Fibroblast of lung (primary cell): ENCODE measurements at regions not wholly inside any gene's neighbourhood (a gene's known extent, or its start where the extent isn't known, plus 50 kb on each side); places are given as distances from the start of the nearest gene placed in this dataset.

Experiments used
- DNase-seq, 2 donors: peaks; one replicate each; pipeline versions ENCODE4 v3.0.0 to v3.0.0-alpha.2; 2010; ENCODE audit warnings: low read depth in 2 of 2
- H2AFZ ChIP-seq: 2 replicates; pipeline ENCODE4 v1.5.1; 2012; ENCODE audit warnings: low read length, control low read depth, inconsistent platforms
- H3K27ac ChIP-seq: 2 replicates; pipeline ENCODE4 v1.5.1; 2011; ENCODE audit warnings: low read length, control low read depth; ENCODE audit not compliant: insufficient read depth
- H3K27me3 ChIP-seq: 2 replicates; pipeline ENCODE4 v1.5.1; 2011; ENCODE audit warnings: mild to moderate bottlenecking, low read length; ENCODE audit not compliant: control insufficient read depth, insufficient read depth
- H3K36me3 ChIP-seq: 2 replicates; pipeline ENCODE4 v1.5.1; 2011; ENCODE audit warnings: low read length; ENCODE audit not compliant: control insufficient read depth, insufficient read depth
- H3K4me1 ChIP-seq: 2 replicates; pipeline ENCODE4 v1.5.1; 2011; ENCODE audit warnings: low read length; ENCODE audit not compliant: control insufficient read depth, insufficient read depth; ENCODE audit errors: extremely low read depth
- H3K4me2 ChIP-seq: 2 replicates; pipeline ENCODE4 v1.5.1; 2011; ENCODE audit warnings: low read length, control low read depth; ENCODE audit not compliant: insufficient read depth; ENCODE audit errors: extremely low read depth
- H3K4me3 ChIP-seq, 4 experiments: fragments of 200-600 bp in 1 of 4; sonication (generic) in 1 of 4; replicated peaks in 1 of 4; 2 replicates each; pipeline ENCODE4 v1.5.1; 2011 to 2016; ENCODE audit warnings: low read length in 4 of 4, low read depth in 3 of 4, mild to moderate bottlenecking in 3 of 4, control low read depth in 2 of 4, inconsistent platforms in 1 of 4, mixed read lengths in 1 of 4; ENCODE audit not compliant: insufficient read depth in 1 of 4; ENCODE audit errors: control extremely low read depth in 1 of 4
- H3K79me2 ChIP-seq: 2 replicates; pipeline ENCODE4 v1.5.1; 2012; ENCODE audit warnings: mild to moderate bottlenecking, low read length, inconsistent platforms; ENCODE audit not compliant: control insufficient read depth, insufficient read depth
- H3K9ac ChIP-seq: 2 replicates; pipeline ENCODE4 v1.5.1; 2011; ENCODE audit warnings: mild to moderate bottlenecking, low read length, control low read depth; ENCODE audit not compliant: insufficient read depth
- H3K9me3 ChIP-seq: 2 replicates; pipeline ENCODE4 v1.5.1; 2012; ENCODE audit warnings: low read depth, low read length; ENCODE audit not compliant: control insufficient read depth, insufficient read depth
- H4K20me1 ChIP-seq: 2 replicates; pipeline ENCODE4 v1.5.1; 2011; ENCODE audit warnings: low read length; ENCODE audit not compliant: control insufficient read depth, insufficient read depth; ENCODE audit errors: extremely low read depth
- CTCF ChIP-seq, 2 donors: IDR thresholded peaks in 1 of 2; conservative IDR thresholded peaks in 1 of 2; 1 replicate in 1 of 2; 2 replicates in 1 of 2; pipeline ENCODE4 v1.5.1; 2011 to 2012; ENCODE audit warnings: low read length in 2 of 2, control low read depth in 1 of 2, inconsistent platforms in 1 of 2, low read depth in 1 of 2, mild to moderate bottlenecking in 1 of 2
- EZH2 ChIP-seq: IDR thresholded peaks from 2 replicates; pipeline ENCODE4 v1.5.1; 2012; ENCODE audit warnings: low read length, control low read depth, mild to moderate bottlenecking; ENCODE audit errors: missing control alignments

GRCh38 chr20:6709910-6710595 lies 57.4 kb upstream of the BMP2 start:
- Histone ChIP-seq H3K27ac (no peak overlapping the region), H4K20me1 (no peaks in the 10 kb centered on the region), H3K4me2 (peak overlapping the region; percentile 30), H3K4me1 (peaks cover 16% of the 10 kb centered on the region), H3K27me3 (no peaks in the 10 kb centered on the region), H2AFZ (no peak overlapping the region), H3K9ac (no peak overlapping the region), H3K9me3 (no peaks in the 10 kb centered on the region), H3K36me3 (no peaks in the 10 kb centered on the region), H3K4me3 (no peak overlapping the region), H3K79me2 (no peaks in the 10 kb centered on the region)
- no peak for TF ChIP-seq EZH2
- TF ChIP-seq CTCF (conservative IDR thresholded peaks at IDR 0.05 in 1 of 2, IDR thresholded peaks at IDR 0.05 in 1 of 2; ENCODE audit: low read depth in 1 of 2, low read length in 2 of 2): no peak
- peak in 1 of 2 donors; percentile 50 for DNase-seq

GRCh38 chr20:6708010-6708409 lies 59.5 kb upstream of the BMP2 start:
- Histone ChIP-seq H3K36me3 (no peaks in the 10 kb centered on the region), H3K4me1 (peaks cover 26% of the 10 kb centered on the region), H3K9ac (no peak overlapping the region), H4K20me1 (no peaks in the 10 kb centered on the region), H3K4me3 (no peak overlapping the region), H3K4me2 (peak overlapping the region; percentile 1), H3K27me3 (no peaks in the 10 kb centered on the region), H3K9me3 (no peaks in the 10 kb centered on the region), H3K79me2 (no peaks in the 10 kb centered on the region), H2AFZ (peak overlapping the region; percentile 46), H3K27ac (peak overlapping the region; percentile 29)
- TF ChIP-seq CTCF (conservative IDR thresholded peaks at IDR 0.05 in 1 of 2, IDR thresholded peaks at IDR 0.05 in 1 of 2; ENCODE audit: low read depth in 1 of 2, low read length in 2 of 2): no peak
- no peak for TF ChIP-seq EZH2
- DNase-seq: peak; percentile 80 to 89

- H3K4me2 ChIP-seq: no peak overlapping the region
- no peak overlapping the region for H3K9ac ChIP-seq
- TF ChIP-seq EZH2 (no peak), CTCF (conservative IDR thresholded peaks at IDR 0.05 in 1 of 2, IDR thresholded peaks at IDR 0.05 in 1 of 2; ENCODE audit: low read depth in 1 of 2, low read length in 2 of 2) (no peak)
- peak in 1 of 2 donors; percentile 31 for DNase-seq
- no peaks in the 10 kb centered on the region for H3K36me3 ChIP-seq
- no peaks in the 10 kb centered on the region for H4K20me1 ChIP-seq
- no peak overlapping the region for H3K4me3 ChIP-seq
- peaks cover 26% of the 10 kb centered on the region for H3K4me1 ChIP-seq
- peak overlapping the region; percentile 46 for H2AFZ ChIP-seq
- no peaks in the 10 kb centered on the region for H3K79me2 ChIP-seq
- no peaks in the 10 kb centered on the region for H3K9me3 ChIP-seq
- no peaks in the 10 kb centered on the region for H3K27me3 ChIP-seq
- H3K27ac ChIP-seq: peak overlapping the region; percentile 29
These were observed 60.1 kb upstream of the BMP2 start for GRCh38 chr20:6707321-6707831.
